Stomach (tissue), 8 donors: ENCODE measurements at regions not wholly inside any gene's neighbourhood (a gene's known extent, or its start where the extent isn't known, plus 50 kb on each side); places are given as distances from the start of the nearest gene placed in this dataset.

Experiments used
- DNase-seq, 2 donors: peaks; one replicate each; pipeline versions ENCODE4 v3.0.0 to v3.0.0-alpha.2; 2013 to 2019
- H3K27ac ChIP-seq, 5 donors: fragments of 200-600 bp in 4 of 5; sonication (generic) in 4 of 5; one replicate each; pipeline ENCODE4 v1.5.1; 2013 to 2019; ENCODE audit warnings: mild to moderate bottlenecking in 1 of 5, moderate library complexity in 1 of 5
- H3K27me3 ChIP-seq, 3 donors: fragments of 200-600 bp; sonication (generic); one replicate each; pipeline ENCODE4 v1.5.1; 2017 to 2019; ENCODE audit warnings: mixed run types in 1 of 3
- H3K36me3 ChIP-seq, 4 donors: fragments of 200-600 bp; sonication (generic); 1 replicate in 3 of 4; 2 replicates in 1 of 4; pipeline ENCODE4 v1.5.1; 2016 to 2019
- H3K4me1 ChIP-seq, 4 donors: fragments of 200-600 bp; sonication (generic); one replicate each; pipeline ENCODE4 v1.5.1; 2016 to 2019
- H3K4me3 ChIP-seq, 4 donors: fragments of 200-600 bp; sonication (generic) in 3 of 4; one replicate each; pipeline ENCODE4 v1.5.1; 2016 to 2019; ENCODE audit warnings: mild to moderate bottlenecking in 1 of 4
- H3K9me3 ChIP-seq, 4 donors: fragments of 200-600 bp; sonication (generic); one replicate each; pipeline ENCODE4 v1.5.1; 2016 to 2019
- CTCF ChIP-seq, 7 experiments: fragments of 450-650 bp in 4 of 7; fragments of 200-600 bp in 3 of 7; sonication (generic) in 3 of 7; IDR thresholded peaks; one replicate each; pipeline ENCODE4 v1.5.1; 2016 to 2019; ENCODE audit warnings: antibody characterized with exemption in 7 of 7, control low read depth in 2 of 7, mild to moderate bottlenecking in 1 of 7
- EP300 ChIP-seq: sonication (generic); formaldehyde crosslinking; IDR thresholded peaks from one replicate; pipeline ENCODE4 v1.6.1; 2017; ENCODE audit warnings: antibody characterized with exemption
- POLR2A ChIP-seq, 4 donors: fragments of 450-650 bp; IDR thresholded peaks; one replicate each; pipeline ENCODE4 v1.6.1; 2016; ENCODE audit warnings: antibody characterized with exemption in 4 of 4, control low read depth in 2 of 4, mild to moderate bottlenecking in 1 of 4, moderate library complexity in 1 of 4
- POLR2AphosphoS5 ChIP-seq, 3 donors: sonication (generic); formaldehyde crosslinking; IDR thresholded peaks; one replicate each; pipeline ENCODE4 v1.6.1; 2016; ENCODE audit warnings: antibody characterized with exemption in 3 of 3
- WGBS, 5 donors: extraction: QIAGEN DNeasy Blood & Tissue Kit in 3 of 5; methylation state at CpG; one replicate each; pipeline versions ENCODE4 v1.1.5 to v1.1.7; 2013 to 2018; 5-methylcytosine and 5-hydroxymethylcytosine counted together
- intact Hi-C: fragments of 100-400 bp; cut with DNase I; formaldehyde crosslinking; loops from one replicate; pipeline ENCODE4 v1.15.1; 2023; ENCODE audit warnings: low total_unique reads
- donor health status: healthy with polysubstance abuse.
- donor health status: Bipolar disorder and iron deficiency.
- donor health status: healthy.

- no peaks in the 10 kb centered on the region for H3K9me3 ChIP-seq
- H3K27ac ChIP-seq, result no peak overlapping the region
- WGBS, 5 donors, result 70 to 89% (median 81%) methylated on average over 1 of the region's 1 CpG
- no peaks in the 10 kb centered on the region for H3K36me3 ChIP-seq
- no peak for DNase-seq
- intact Hi-C loops, result no loop called here
- H3K27me3 ChIP-seq, result no peaks in the 10 kb centered on the region
- no peak overlapping the region for H3K4me3 ChIP-seq
- no peak for TF ChIP-seq POLR2A (IDR thresholded peaks at IDR 0.05)
- TF ChIP-seq CTCF (IDR thresholded peaks at IDR 0.05), result no peak
- TF ChIP-seq EP300, result no peak
- H3K4me1 ChIP-seq, result no peaks in the 10 kb centered on the region
Measured at GRCh38 chr14:35971965-35972630, 146.0 kb downstream of the BRMS1L start.

- H3K4me1 ChIP-seq, result no peaks in the 10 kb centered on the region
- no peaks in the 10 kb centered on the region for H3K36me3 ChIP-seq
- no peaks in the 10 kb centered on the region for H3K9me3 ChIP-seq
- H3K27me3 ChIP-seq, result no peaks in the 10 kb centered on the region
- no peak for TF ChIP-seq CTCF (IDR thresholded peaks at IDR 0.05)
- TF ChIP-seq POLR2AphosphoS5 (IDR thresholded peaks at IDR 0.05), result no peak
- no peak for TF ChIP-seq EP300
- TF ChIP-seq POLR2A (IDR thresholded peaks at IDR 0.05), result no peak
- 65 to 78% (median 74%) methylated on average over 3 of the region's 3 CpGs for WGBS, 5 donors
- intact Hi-C loops, result no loop called here
- no peak for DNase-seq
- no peak overlapping the region for H3K27ac ChIP-seq
- no peak overlapping the region for H3K4me3 ChIP-seq
Measured at GRCh38 chr14:35969310-35969709, 143.2 kb downstream of the BRMS1L start.

- H3K9me3 ChIP-seq, result no peaks in the 10 kb centered on the region
- intact Hi-C loops, result no loop called here
- no peak overlapping the region for H3K27ac ChIP-seq
- H3K4me3 ChIP-seq, result no peak overlapping the region
- TF ChIP-seq POLR2AphosphoS5 (IDR thresholded peaks at IDR 0.05), result no peak
- TF ChIP-seq EP300, result no peak
- DNase-seq, result peak in 1 of 2 donors; percentile 27
- H3K36me3 ChIP-seq, result no peaks in the 10 kb centered on the region
- H3K27me3 ChIP-seq, result no peaks in the 10 kb centered on the region
- no peaks in the 10 kb centered on the region for H3K4me1 ChIP-seq
- WGBS, 5 donors, result 71 to 80% (median 79%) methylated on average over 2 of the region's 2 CpGs
Measured at GRCh38 chr14:35965400-35965799, 139.3 kb downstream of the BRMS1L start.

- H3K4me3 ChIP-seq, result no peak overlapping the region
- H3K9me3 ChIP-seq, result no peaks in the 10 kb centered on the region
- no peak overlapping the region for H3K27ac ChIP-seq
- no peaks in the 10 kb centered on the region for H3K27me3 ChIP-seq
- H3K36me3 ChIP-seq, result no peaks in the 10 kb centered on the region
- intact Hi-C loops, result no loop called here
- no peak for TF ChIP-seq POLR2AphosphoS5 (IDR thresholded peaks at IDR 0.05)
- no peak for TF ChIP-seq POLR2A (IDR thresholded peaks at IDR 0.05)
- no peak for TF ChIP-seq EP300
- no peak for TF ChIP-seq CTCF (IDR thresholded peaks at IDR 0.05)
- no peaks in the 10 kb centered on the region for H3K4me1 ChIP-seq
- WGBS, 5 donors, result 72 to 79% (median 75%) methylated on average over 7 of the region's 7 CpGs
- no peak for DNase-seq
Measured at GRCh38 chr14:35964697-35965286, 138.7 kb downstream of the BRMS1L start.

- no peaks in the 10 kb centered on the region for H3K27me3 ChIP-seq
- H3K4me1 ChIP-seq, result peaks cover 0 to 9% (median 0%) of the 10 kb centered on the region in 4 donors
- H3K9me3 ChIP-seq, result no peaks in the 10 kb centered on the region
- TF ChIP-seq POLR2AphosphoS5 (IDR thresholded peaks at IDR 0.05) (no peak), CTCF (IDR thresholded peaks at IDR 0.05) (no peak), EP300 (no peak), POLR2A (IDR thresholded peaks at IDR 0.05) (no peak)
- intact Hi-C loops, result no loop called here
- H3K27ac ChIP-seq, result no peak overlapping the region
- no peak for DNase-seq
- no peaks in the 10 kb centered on the region for H3K36me3 ChIP-seq
- H3K4me3 ChIP-seq, result no peak overlapping the region
Measured at GRCh38 chr14:35963209-35963608, 137.1 kb downstream of the BRMS1L start.
